Fibroblast of mammary gland (primary cell): ENCODE measurements at regions not wholly inside any gene's neighbourhood (a gene's known extent, or its start where the extent isn't known, plus 50 kb on each side); places are given as distances from the start of the nearest gene placed in this dataset.

Experiments
- DNase-seq: peaks from one replicate; pipeline ENCODE4 v3.0.0-alpha.2; 2010; ENCODE audit warnings: low read depth
- H3K4me3 ChIP-seq: 2 replicates; pipeline ENCODE4 v1.5.1; 2011; ENCODE audit warnings: low read depth, mild to moderate bottlenecking, low read length, moderate library complexity; ENCODE audit not compliant: control insufficient read depth
- TF ChIP-seq, protein P1 (sequence below): conservative IDR thresholded peaks from 2 replicates; pipeline ENCODE4 v1.5.1; 2011; ENCODE audit warnings: low read depth, low read length, inconsistent platforms; ENCODE audit not compliant: control insufficient read depth, insufficient read depth

DNA sequence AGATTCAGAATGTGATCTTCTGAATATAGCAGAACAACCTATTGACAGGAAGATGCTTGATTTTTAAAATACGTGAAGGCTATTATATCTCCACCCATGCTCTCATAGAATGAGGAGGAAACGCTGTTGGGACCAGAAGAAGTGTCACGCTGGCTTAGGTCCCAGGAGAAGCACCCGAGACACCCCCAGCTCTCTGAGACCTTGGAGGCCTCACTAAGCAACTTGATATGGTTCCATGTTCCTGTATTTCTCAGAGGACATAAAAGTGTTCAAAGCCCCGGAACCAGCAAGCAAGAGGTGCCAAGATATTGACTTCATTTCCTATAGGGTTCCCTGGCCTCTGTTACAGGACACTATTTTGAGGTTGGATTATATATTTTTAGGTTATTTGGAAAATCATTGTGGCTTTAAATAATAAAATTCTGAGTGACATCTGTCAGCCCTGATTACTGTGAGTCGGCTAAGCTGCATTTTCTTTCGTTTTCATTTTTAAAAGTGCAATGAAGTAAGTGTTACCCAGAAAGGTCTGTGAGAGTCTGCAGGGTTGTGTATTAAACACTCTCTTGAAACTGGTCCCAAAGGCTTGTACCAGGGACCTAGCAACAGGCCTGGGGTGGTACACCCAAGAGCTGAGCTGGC, 400.0 kb downstream of the SOX9 start:
- no peak overlapping the region for H3K4me3 ChIP-seq
- TF ChIP-seq, protein P1, sequence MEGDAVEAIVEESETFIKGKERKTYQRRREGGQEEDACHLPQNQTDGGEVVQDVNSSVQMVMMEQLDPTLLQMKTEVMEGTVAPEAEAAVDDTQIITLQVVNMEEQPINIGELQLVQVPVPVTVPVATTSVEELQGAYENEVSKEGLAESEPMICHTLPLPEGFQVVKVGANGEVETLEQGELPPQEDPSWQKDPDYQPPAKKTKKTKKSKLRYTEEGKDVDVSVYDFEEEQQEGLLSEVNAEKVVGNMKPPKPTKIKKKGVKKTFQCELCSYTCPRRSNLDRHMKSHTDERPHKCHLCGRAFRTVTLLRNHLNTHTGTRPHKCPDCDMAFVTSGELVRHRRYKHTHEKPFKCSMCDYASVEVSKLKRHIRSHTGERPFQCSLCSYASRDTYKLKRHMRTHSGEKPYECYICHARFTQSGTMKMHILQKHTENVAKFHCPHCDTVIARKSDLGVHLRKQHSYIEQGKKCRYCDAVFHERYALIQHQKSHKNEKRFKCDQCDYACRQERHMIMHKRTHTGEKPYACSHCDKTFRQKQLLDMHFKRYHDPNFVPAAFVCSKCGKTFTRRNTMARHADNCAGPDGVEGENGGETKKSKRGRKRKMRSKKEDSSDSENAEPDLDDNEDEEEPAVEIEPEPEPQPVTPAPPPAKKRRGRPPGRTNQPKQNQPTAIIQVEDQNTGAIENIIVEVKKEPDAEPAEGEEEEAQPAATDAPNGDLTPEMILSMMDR = no peak
- DNase-seq = no peak

DNA sequence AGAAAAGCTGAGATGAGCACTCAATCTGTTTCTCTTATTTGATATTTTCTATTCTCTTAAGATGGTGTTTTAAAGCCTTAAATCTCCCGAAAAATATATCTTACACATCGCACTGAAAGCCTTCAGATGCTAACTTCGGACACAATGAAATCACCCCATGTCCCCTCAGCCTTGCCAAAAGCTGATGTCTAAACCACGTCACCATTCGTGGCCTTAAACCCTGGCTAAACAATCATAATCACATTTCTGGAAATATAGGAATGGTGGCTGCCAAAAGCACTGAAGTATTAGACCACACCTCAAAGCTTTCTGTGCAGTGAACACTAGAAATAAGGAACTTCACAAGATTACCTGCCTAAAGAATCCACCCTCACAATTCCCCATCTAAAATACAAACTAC, 402.7 kb downstream of the SOX9 start:
- peak; percentile 19 for DNase-seq
- no peak overlapping the region for H3K4me3 ChIP-seq
- TF ChIP-seq, protein P1 = no peak

DNA sequence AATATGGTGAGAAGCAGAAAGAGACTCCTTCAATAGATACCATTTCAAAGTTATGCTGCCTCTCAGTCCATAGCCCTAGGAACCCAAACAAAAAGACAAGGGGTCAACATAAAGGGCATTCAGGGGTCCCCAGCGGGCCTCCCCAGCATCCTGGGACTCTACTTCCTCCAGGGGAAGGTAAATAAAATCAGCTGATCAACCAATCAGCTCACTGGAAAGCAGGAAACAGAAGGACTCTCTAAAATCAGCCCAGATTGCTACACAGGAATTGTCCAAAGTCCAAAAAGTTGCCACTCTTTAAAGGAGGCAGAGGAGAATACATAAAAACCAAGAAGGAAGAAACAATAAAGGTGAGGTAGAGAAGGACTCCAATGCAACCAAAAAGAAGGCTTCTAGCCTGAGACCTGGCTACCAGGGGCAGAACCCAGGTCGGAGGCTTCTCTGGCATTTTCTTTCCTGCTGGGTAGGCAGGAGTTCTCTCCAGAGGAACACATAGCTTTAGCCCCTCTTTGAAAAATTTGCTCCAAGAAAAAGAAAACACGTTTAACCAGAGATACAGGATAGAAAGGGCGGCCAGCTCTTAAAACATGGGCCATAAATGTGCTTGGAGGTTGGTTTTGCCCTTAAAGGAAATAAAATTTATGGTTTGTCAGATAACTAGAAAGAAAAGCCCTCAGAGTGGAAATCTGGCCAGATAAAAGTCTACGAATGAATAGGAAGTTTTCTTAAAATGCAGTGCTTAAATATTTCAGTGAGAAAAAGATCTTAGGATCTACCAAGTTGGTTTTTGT, 404.6 kb downstream of the SOX9 start:
- H3K4me3 ChIP-seq = no peak overlapping the region
- no peak for DNase-seq
- TF ChIP-seq, protein P1 = no peak

DNA sequence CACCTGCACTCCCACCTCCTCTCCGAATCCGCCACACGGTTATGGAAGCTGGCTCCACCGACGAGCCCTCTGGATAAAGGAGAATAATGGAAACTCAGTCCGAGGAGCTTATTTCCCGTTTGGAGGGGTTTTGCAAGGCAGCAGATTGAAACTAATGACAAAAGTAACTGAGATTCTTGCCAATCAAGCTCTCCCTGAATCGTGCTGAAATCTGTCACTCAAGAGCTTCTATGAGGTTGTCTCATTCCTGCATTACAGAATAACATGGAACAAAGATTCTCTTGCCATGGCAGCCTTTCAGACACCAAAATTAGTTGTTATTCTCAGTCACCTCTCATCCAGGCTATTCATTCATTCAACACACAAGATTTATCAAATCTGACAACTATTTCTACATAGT, 405.9 kb downstream of the SOX9 start:
- TF ChIP-seq, protein P1 = no peak
- H3K4me3 ChIP-seq = no peak overlapping the region
- DNase-seq = no peak

DNA sequence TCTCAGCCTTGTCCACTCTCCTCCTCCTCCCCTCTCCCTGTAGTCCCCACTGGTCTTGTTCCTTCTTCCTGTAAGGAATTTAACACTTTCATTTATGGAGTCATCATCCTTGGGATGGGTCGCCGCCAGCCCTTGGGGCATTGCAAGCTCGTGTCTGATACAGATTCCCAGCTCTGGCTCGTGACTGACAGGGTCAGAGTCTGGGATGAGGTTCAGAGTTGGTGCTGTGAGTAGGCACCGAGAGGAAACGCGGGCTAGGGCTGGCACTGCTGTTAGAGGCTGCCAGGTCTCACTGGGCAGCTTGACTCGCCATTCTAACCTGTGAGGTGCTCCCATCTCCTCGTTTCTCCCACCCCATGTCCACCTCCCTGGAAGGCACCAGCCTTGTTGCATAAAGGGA, 407.0 kb downstream of the SOX9 start:
- no peak for DNase-seq
- no peak overlapping the region for H3K4me3 ChIP-seq
- TF ChIP-seq, protein P1 = no peak

DNA sequence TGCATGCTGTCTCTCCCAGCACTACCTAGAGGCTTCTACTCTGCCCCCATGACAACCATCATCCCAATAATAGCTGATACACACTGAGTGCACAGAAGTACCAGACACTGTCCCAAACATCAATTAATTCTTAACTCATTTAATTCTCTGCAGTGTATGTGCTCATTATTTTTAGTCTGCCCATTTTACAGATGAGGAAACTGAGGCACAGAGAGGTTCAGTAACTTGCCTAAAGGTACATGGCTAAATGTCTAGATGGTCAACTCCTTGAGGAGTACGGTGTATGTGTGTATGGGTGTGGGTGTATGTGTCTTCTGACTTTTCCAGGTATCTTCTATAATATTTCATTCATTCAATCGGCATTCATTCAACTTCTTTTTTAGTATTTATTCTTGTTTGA, 407.9 kb downstream of the SOX9 start:
- TF ChIP-seq, protein P1 = no peak
- no peak for DNase-seq
- no peak overlapping the region for H3K4me3 ChIP-seq
